ENCODE measurements at regions not wholly inside any gene's neighbourhood (a gene's known extent, or its start where the extent isn't known, plus 50 kb on each side); places are given as distances from the start of the nearest gene placed in this dataset.

DNA sequence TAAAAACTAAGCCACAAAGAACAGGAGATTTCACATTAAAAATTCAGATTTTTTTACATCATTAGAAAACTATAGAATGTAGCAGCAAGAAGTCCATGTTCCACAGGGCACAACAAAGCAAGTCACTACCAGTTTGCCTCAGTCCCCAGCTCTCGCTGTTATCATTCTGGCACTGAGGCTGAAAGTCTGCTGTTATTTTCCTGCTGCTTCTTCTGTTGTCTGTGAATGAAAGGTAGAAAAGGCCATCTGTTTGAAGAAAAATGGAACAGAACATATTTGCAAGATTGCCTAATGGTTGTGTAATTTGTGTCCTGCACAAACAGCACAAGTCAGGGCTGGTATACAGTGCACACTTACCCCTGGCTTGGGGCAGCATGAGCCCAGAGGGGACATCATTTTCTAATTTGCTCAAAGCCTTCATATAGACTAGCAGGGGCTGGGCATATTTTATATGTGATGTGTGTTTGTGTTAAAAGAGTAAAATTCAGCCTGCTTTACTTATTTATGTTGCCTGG, 105.6 kb upstream of the COG2 start:
- Histone ChIP-seq H3K27ac (no peak overlapping the region), H3K4me3 (ENCODE audit: low read depth in 1 of 2, low read length in 1 of 2) (no peak overlapping the region), H3K36me3 (no peaks in the 10 kb centered on the region), H3K27me3 (no peaks in the 10 kb centered on the region), H3K9me3 (no peaks in the 10 kb centered on the region), H3K4me1 (ENCODE audit: control insufficient read depth in 1 of 2, insufficient read depth in 1 of 2, low read depth in 1 of 2, low read length in 1 of 2) (no peaks in the 10 kb centered on the region)
- TF ChIP-seq, protein P1, sequence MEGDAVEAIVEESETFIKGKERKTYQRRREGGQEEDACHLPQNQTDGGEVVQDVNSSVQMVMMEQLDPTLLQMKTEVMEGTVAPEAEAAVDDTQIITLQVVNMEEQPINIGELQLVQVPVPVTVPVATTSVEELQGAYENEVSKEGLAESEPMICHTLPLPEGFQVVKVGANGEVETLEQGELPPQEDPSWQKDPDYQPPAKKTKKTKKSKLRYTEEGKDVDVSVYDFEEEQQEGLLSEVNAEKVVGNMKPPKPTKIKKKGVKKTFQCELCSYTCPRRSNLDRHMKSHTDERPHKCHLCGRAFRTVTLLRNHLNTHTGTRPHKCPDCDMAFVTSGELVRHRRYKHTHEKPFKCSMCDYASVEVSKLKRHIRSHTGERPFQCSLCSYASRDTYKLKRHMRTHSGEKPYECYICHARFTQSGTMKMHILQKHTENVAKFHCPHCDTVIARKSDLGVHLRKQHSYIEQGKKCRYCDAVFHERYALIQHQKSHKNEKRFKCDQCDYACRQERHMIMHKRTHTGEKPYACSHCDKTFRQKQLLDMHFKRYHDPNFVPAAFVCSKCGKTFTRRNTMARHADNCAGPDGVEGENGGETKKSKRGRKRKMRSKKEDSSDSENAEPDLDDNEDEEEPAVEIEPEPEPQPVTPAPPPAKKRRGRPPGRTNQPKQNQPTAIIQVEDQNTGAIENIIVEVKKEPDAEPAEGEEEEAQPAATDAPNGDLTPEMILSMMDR (IDR thresholded peaks at IDR 0.05) = no peak

DNA sequence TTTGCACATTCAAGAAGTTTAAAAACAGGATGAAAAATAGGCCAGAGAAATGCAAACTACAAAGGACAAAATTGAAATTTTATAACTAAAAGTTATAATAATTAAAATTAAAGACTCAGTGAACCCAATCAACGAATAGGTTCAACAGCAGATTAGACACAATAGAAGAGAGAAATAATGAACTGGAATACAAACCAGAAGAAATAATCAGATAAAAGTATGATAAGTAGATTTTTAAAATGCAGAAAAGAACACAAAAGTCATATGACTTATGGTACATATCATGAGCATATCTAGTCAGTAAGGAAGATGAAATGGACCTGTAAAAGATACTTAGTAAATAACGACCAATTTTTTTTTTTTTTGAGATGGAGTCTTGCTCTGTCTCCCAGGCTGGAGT, 108.1 kb upstream of the COG2 start:
- TF ChIP-seq, protein P1 (IDR thresholded peaks at IDR 0.05) = no peak
- no peaks in the 10 kb centered on the region for H3K27me3 ChIP-seq
- H3K36me3 ChIP-seq = no peaks in the 10 kb centered on the region
- H3K27ac ChIP-seq = no peak overlapping the region
- no peaks in the 10 kb centered on the region for H3K9me3 ChIP-seq
- H3K4me1 ChIP-seq (ENCODE audit: control insufficient read depth in 1 of 2, insufficient read depth in 1 of 2, low read depth in 1 of 2, low read length in 1 of 2) = no peaks in the 10 kb centered on the region
- no peak overlapping the region for H3K4me3 ChIP-seq (ENCODE audit: low read depth in 1 of 2, low read length in 1 of 2)

DNA sequence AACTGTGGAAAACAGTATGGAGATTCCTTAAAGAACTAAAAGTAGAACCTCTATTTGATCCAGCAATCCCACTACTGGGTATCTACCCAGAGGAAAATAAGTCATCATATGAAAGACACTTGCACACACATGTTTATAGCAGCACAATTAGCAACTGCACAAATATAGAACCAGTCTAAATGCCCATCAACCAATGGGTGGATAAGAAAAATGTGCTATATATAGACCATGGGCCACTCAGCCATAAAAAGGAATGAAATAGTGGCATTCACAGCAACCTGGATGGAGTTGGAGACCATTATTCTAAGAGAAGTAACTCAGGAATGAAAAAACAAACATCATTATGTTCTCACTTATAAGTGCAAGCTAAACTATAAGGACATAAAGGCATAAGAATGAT, 105.0 kb upstream of the PGBD5 start:
- Histone ChIP-seq H3K27ac (no peak overlapping the region), H3K36me3 (no peaks in the 10 kb centered on the region), H3K4me3 (ENCODE audit: low read depth in 1 of 2, low read length in 1 of 2) (no peak overlapping the region), H3K4me1 (ENCODE audit: control insufficient read depth in 1 of 2, insufficient read depth in 1 of 2, low read depth in 1 of 2, low read length in 1 of 2) (no peaks in the 10 kb centered on the region), H3K27me3 (no peaks in the 10 kb centered on the region), H3K9me3 (no peaks in the 10 kb centered on the region)
- TF ChIP-seq, protein P1 (IDR thresholded peaks at IDR 0.05) = no peak

DNA sequence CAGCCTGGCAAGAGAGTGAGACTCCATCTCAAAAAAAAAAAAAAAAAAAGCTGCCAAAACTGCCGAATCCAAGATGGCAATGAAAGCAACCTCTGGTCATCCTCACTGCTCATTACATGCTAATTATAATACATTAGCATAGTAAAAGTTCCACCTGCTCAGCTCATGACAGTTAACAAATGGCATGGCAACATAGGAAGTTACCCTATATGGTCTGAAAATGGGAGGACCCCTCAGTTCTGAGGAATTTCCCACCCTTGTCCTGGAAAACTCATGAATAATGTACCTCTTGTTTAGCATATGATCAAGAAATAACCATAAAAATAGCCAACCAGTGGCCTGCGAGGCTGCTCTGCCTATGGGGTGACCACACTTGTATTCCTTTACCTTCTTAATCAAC, 93.1 kb upstream of the PGBD5 start:
- Histone ChIP-seq H3K36me3 (no peaks in the 10 kb centered on the region), H3K27ac (no peak overlapping the region), H3K4me1 (ENCODE audit: control insufficient read depth in 1 of 2, insufficient read depth in 1 of 2, low read depth in 1 of 2, low read length in 1 of 2) (no peaks in the 10 kb centered on the region), H3K9me3 (no peaks in the 10 kb centered on the region), H3K4me3 (ENCODE audit: low read depth in 1 of 2, low read length in 1 of 2) (no peak overlapping the region), H3K27me3 (peaks cover 10% of the 10 kb centered on the region)
- TF ChIP-seq, protein P1 (IDR thresholded peaks at IDR 0.05) = no peak

DNA sequence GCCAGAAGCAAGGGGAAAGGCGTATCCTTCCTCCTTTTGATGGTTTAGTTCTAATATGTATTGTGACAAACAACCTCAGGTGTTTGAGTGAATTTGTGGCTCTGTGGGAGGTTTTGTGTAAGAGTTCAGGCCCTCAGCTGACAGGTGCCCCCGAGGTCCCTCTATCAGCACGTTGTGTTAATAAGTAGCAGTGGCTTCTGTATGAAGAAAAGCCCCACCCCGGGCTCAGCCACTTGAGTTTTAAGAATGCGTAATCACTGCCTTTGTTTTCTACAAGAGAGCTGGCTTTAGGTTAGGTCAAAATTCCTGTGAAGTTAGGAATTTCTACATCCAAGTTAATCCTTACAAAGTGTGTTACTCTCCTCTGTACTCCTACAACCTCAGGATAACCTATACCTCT, 92.4 kb upstream of the PGBD5 start:
- Histone ChIP-seq H3K9me3 (no peaks in the 10 kb centered on the region), H3K4me3 (ENCODE audit: low read depth in 1 of 2, low read length in 1 of 2) (no peak overlapping the region), H3K27ac (no peak overlapping the region), H3K36me3 (no peaks in the 10 kb centered on the region), H3K4me1 (ENCODE audit: control insufficient read depth in 1 of 2, insufficient read depth in 1 of 2, low read depth in 1 of 2, low read length in 1 of 2) (no peaks in the 10 kb centered on the region), H3K27me3 (peaks cover 10% of the 10 kb centered on the region)
- TF ChIP-seq, protein P1 (IDR thresholded peaks at IDR 0.05) = no peak

DNA sequence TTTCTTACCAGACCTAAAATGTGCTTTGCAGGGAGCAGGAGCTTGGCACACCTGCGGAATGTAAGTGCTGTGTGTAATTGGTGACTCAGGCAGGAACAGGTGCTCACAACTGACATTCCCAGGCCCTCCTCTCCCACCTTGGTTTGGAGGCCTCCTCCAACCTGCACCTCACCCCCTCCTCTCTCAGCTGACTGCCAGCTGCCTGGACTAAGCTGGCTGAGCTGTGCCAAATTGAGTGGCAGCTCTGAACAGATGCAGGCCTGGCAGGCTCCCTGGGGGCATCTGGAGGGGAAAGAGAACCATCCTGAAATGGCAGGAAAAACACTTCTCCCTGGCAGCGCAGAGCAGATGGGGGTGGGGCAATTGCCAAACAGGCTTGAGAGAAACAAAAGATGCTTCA, 91.7 kb upstream of the PGBD5 start:
- no peaks in the 10 kb centered on the region for H3K4me1 ChIP-seq (ENCODE audit: control insufficient read depth in 1 of 2, insufficient read depth in 1 of 2, low read depth in 1 of 2, low read length in 1 of 2)
- no peak overlapping the region for H3K27ac ChIP-seq
- no peaks in the 10 kb centered on the region for H3K36me3 ChIP-seq
- H3K27me3 ChIP-seq = peaks cover 10% of the 10 kb centered on the region
- H3K4me3 ChIP-seq (ENCODE audit: low read depth in 1 of 2, low read length in 1 of 2) = no peak overlapping the region
- TF ChIP-seq, protein P1 (IDR thresholded peaks at IDR 0.05) = no peak
- no peaks in the 10 kb centered on the region for H3K9me3 ChIP-seq

Measured in neutrophil (primary cell).